ENCODE measurements at regions not wholly inside any gene's neighbourhood (a gene's known extent, or its start where the extent isn't known, plus 50 kb on each side); places are given as distances from the start of the nearest gene placed in this dataset.

DNA sequence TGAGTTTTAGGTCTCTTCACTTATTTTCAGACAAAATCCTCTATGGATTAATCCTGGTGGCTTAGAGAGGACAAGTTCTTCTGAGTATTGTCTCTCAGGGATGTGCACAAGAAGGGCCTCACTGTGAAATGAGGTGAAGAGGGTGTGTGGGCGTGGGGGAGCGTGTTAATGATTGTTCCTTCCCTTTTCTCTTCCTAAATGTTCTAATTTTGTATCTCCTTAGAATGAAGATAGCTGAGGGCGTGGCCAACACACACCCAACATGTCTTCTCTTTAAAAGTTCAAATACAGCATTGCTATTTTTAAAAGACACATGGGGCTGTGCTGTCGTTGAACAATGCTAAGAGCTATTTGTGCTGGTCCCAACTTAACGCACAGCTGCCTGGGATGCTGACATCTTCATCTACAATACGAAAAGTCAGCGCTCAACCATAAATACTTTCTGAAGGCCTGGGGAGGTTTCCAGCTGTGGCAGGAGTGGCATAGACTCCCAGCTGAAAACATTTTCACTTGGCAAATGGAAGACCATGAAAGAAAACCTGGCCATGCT lies 135.9 kb downstream of the JCAD start:
- no peaks in the 10 kb centered on the region for H3K36me3 ChIP-seq (ENCODE audit: control insufficient read depth, insufficient read depth, low read length)
- TF ChIP-seq, protein P1, sequence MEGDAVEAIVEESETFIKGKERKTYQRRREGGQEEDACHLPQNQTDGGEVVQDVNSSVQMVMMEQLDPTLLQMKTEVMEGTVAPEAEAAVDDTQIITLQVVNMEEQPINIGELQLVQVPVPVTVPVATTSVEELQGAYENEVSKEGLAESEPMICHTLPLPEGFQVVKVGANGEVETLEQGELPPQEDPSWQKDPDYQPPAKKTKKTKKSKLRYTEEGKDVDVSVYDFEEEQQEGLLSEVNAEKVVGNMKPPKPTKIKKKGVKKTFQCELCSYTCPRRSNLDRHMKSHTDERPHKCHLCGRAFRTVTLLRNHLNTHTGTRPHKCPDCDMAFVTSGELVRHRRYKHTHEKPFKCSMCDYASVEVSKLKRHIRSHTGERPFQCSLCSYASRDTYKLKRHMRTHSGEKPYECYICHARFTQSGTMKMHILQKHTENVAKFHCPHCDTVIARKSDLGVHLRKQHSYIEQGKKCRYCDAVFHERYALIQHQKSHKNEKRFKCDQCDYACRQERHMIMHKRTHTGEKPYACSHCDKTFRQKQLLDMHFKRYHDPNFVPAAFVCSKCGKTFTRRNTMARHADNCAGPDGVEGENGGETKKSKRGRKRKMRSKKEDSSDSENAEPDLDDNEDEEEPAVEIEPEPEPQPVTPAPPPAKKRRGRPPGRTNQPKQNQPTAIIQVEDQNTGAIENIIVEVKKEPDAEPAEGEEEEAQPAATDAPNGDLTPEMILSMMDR (IDR thresholded peaks at IDR 0.05; ENCODE audit: insufficient read depth, low read length, poor library complexity, severe bottlenecking), result no peak
- no peak for DNase-seq (ENCODE audit: low read depth)
- H3K4me3 ChIP-seq (ENCODE audit: low read depth, low read length), result no peak overlapping the region
- peaks cover 8% of the 10 kb centered on the region for H3K27me3 ChIP-seq (ENCODE audit: control insufficient read depth, insufficient read depth, low read length)

DNA sequence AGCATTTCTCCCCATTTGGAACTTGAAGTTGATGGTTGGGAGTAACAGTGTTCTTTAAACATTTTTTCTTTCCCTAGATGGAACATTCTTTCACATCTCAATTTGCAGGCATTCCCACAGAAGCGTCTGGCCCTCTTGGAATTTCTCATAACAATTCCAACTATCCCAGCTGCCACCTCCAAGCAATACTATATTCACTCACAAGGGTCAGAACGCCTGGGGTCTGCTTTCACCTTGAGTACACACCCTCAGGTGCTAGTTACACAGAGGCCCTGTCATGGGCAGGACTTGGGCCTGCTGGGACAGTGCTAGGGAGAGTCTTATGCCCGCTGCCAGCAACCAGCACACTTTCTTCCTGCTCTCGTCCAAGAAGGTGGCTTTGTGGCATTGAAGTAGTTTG lies 136.5 kb downstream of the JCAD start:
- no peaks in the 10 kb centered on the region for H3K36me3 ChIP-seq (ENCODE audit: control insufficient read depth, insufficient read depth, low read length)
- TF ChIP-seq, protein P1 (IDR thresholded peaks at IDR 0.05; ENCODE audit: insufficient read depth, low read length, poor library complexity, severe bottlenecking), result no peak
- H3K4me3 ChIP-seq (ENCODE audit: low read depth, low read length), result no peak overlapping the region
- peaks cover 8% of the 10 kb centered on the region for H3K27me3 ChIP-seq (ENCODE audit: control insufficient read depth, insufficient read depth, low read length)
- DNase-seq (ENCODE audit: low read depth), result no peak

DNA sequence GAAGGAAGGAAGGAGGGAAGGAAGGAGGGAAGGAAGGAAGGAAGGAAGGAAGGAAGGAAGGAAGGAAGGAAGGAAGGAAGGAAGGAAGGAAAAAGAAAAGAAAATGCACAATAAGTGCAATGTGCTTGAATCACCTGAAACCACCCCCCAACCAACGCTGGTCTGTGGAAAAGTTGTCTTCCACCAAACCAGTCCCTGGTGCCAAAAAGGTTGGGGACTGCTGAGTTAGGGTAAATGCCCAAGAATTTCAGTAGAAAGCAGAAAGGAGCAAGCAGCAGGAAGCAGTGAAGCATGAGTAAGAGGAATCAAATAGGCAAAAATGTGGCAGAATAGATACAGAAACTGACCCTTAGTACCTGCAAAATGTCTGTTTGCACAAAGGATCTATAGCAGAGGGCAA lies 137.2 kb downstream of the JCAD start:
- peaks cover 8% of the 10 kb centered on the region for H3K27me3 ChIP-seq (ENCODE audit: control insufficient read depth, insufficient read depth, low read length)
- H3K36me3 ChIP-seq (ENCODE audit: control insufficient read depth, insufficient read depth, low read length), result no peaks in the 10 kb centered on the region
- DNase-seq (ENCODE audit: low read depth), result no peak
- TF ChIP-seq, protein P1 (IDR thresholded peaks at IDR 0.05; ENCODE audit: insufficient read depth, low read length, poor library complexity, severe bottlenecking), result no peak
- H3K4me3 ChIP-seq (ENCODE audit: low read depth, low read length), result no peak overlapping the region

DNA sequence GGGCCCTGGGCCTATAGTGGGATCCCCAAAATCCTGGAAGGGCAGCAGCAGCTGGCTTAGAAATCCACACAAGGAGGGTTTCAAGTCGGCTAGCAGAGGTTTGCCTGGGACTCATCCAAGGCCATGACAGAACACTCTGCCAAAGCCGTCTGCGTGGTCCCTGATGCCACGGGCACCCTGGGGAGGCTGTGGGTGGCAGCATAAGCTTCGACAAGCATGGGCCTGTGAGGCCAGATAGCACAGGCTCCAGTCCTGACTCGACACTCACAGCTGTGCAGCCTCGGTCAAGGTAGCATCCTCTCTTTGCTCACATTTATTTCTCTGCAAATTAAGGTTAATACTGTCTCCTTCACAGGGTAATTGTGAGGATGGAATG lies 138.3 kb downstream of the JCAD start:
- Histone ChIP-seq H3K27me3 (ENCODE audit: control insufficient read depth, insufficient read depth, low read length) (peaks cover 8% of the 10 kb centered on the region), H3K36me3 (ENCODE audit: control insufficient read depth, insufficient read depth, low read length) (no peaks in the 10 kb centered on the region), H3K4me3 (ENCODE audit: low read depth, low read length) (no peak overlapping the region)
- TF ChIP-seq, protein P1 (IDR thresholded peaks at IDR 0.05; ENCODE audit: insufficient read depth, low read length, poor library complexity, severe bottlenecking), result no peak
- no peak for DNase-seq (ENCODE audit: low read depth)

DNA sequence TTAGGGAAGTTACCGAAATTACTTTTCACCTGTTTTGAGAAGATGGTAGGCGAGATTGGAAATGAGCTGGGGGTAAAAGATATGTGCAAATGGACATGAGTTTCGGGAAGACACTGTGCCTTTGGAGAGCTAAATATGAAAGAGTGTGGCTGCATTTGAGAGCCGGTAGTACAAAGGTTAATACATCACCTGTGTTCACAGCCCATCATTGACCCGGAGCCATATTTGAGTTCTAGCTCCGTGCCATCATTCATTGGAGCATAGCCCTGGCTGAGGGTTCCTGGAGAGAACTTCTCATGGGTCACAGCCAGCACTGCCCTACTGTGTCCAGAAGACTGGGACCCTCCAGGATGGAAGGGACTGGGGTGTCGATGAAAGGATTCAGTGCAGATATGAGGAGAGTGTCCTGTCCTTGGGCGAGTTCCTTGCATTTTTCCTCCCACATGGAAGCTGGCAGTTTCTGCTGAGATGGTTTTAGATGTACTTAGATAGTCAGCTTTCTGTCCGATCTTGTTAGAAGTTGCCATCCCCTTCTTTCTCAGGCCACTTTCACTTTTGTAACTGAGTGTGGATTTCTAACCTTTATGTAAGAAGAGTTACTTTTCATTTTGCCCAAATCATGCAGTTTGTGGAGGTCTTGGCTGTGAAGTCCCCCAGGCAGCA lies 138.8 kb downstream of the JCAD start:
- TF ChIP-seq, protein P1 (IDR thresholded peaks at IDR 0.05; ENCODE audit: insufficient read depth, low read length, poor library complexity, severe bottlenecking), result no peak
- H3K27me3 ChIP-seq (ENCODE audit: control insufficient read depth, insufficient read depth, low read length), result peaks cover 8% of the 10 kb centered on the region
- no peaks in the 10 kb centered on the region for H3K36me3 ChIP-seq (ENCODE audit: control insufficient read depth, insufficient read depth, low read length)
- DNase-seq (ENCODE audit: low read depth), result no peak
- no peak overlapping the region for H3K4me3 ChIP-seq (ENCODE audit: low read depth, low read length)

Data from kidney epithelial cell (primary cell).